ENCODE measurements at regions not wholly inside any gene's neighbourhood (a gene's known extent, or its start where the extent isn't known, plus 50 kb on each side); places are given as distances from the start of the nearest gene placed in this dataset.

DNA sequence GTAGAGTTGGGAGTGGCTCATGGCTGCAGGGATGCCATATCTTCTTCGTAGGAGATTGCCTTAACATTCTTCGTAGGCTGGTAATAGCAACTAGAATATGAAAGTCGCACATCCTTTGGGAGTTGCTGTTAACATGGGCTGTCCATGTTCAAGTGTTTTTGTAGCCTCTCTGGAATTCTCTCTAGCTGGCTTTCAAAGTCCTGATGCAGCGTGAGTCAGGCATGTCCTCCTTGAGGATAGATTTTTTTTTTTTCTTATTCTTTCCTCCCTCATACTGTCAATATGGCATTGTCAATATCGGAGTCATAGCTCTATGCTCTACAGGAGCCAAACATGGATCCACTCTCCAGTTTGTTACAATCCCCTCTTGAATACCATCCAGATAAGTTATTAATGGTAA is 494.8 kb upstream of the WWC1 start:
- Histone ChIP-seq H3K79me2 (replicated peaks; ENCODE audit: insufficient read depth, low read length) (no peaks in the 10 kb centered on the region), H3K9ac (ENCODE audit: low read length) (no peak overlapping the region)

GRCh38 chr5:167797933-167798332 is 493.5 kb upstream of the WWC1 start:
- Histone ChIP-seq H3K27ac (ENCODE audit: low read length) (no peak overlapping the region), H3K4me3 (ENCODE audit: low read length) (no peak overlapping the region), H3K27me3 (ENCODE audit: insufficient read depth, low read depth, low read length) (no peaks in the 10 kb centered on the region), H3K79me2 (replicated peaks; ENCODE audit: insufficient read depth, low read length) (no peaks in the 10 kb centered on the region), H3K4me2 (ENCODE audit: low read length) (no peak overlapping the region), H3K9ac (ENCODE audit: low read length) (no peak overlapping the region), H3F3A (ENCODE audit: insufficient read depth, low read length, poor library complexity, severe bottlenecking) (no peaks in the 10 kb centered on the region), H3K36me3 (ENCODE audit: insufficient read depth, low read length) (no peaks in the 10 kb centered on the region), H4K20me1 (ENCODE audit: insufficient read depth) (no peaks in the 10 kb centered on the region), H2AFZ (ENCODE audit: low read depth, low read length) (no peak overlapping the region), H3K9me2 (ENCODE audit: insufficient read depth, low read length) (no peaks in the 10 kb centered on the region), H3K9me3 (ENCODE audit: low read length) (no peaks in the 10 kb centered on the region)
- TF ChIP-seq EP300 (conservative IDR thresholded peaks at IDR 0.05; ENCODE audit: poor library complexity, severe bottlenecking) (no peak), EZH2 (IDR thresholded peaks at IDR 0.05; ENCODE audit: borderline replicate concordance, insufficient read depth, low read length, poor library complexity, severe bottlenecking) (no peak), SMC3 (conservative IDR thresholded peaks at IDR 0.05; ENCODE audit: poor library complexity) (no peak), RAD21 (conservative IDR thresholded peaks at IDR 0.05) (no peak), TAF1 (IDR thresholded peaks at IDR 0.05; ENCODE audit: low read depth) (no peak), CTCF (IDR thresholded peaks at IDR 0.05; ENCODE audit: poor library complexity, severe bottlenecking) (no peak), MXI1 (conservative IDR thresholded peaks at IDR 0.05; ENCODE audit: poor library complexity, severe bottlenecking) (no peak), POLR2AphosphoS5 (IDR thresholded peaks at IDR 0.05) (no peak)
- TF ChIP-seq, protein P1, sequence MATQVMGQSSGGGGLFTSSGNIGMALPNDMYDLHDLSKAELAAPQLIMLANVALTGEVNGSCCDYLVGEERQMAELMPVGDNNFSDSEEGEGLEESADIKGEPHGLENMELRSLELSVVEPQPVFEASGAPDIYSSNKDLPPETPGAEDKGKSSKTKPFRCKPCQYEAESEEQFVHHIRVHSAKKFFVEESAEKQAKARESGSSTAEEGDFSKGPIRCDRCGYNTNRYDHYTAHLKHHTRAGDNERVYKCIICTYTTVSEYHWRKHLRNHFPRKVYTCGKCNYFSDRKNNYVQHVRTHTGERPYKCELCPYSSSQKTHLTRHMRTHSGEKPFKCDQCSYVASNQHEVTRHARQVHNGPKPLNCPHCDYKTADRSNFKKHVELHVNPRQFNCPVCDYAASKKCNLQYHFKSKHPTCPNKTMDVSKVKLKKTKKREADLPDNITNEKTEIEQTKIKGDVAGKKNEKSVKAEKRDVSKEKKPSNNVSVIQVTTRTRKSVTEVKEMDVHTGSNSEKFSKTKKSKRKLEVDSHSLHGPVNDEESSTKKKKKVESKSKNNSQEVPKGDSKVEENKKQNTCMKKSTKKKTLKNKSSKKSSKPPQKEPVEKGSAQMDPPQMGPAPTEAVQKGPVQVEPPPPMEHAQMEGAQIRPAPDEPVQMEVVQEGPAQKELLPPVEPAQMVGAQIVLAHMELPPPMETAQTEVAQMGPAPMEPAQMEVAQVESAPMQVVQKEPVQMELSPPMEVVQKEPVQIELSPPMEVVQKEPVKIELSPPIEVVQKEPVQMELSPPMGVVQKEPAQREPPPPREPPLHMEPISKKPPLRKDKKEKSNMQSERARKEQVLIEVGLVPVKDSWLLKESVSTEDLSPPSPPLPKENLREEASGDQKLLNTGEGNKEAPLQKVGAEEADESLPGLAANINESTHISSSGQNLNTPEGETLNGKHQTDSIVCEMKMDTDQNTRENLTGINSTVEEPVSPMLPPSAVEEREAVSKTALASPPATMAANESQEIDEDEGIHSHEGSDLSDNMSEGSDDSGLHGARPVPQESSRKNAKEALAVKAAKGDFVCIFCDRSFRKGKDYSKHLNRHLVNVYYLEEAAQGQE (IDR thresholded peaks at IDR 0.05; ENCODE audit: borderline replicate concordance): no peak

More for the DNA sequence above, 494.8 kb upstream of the WWC1 start:
- Histone ChIP-seq H3K27ac (ENCODE audit: low read length) (no peak overlapping the region), H3K9me2 (ENCODE audit: insufficient read depth, low read length) (no peaks in the 10 kb centered on the region), H3K36me3 (ENCODE audit: insufficient read depth, low read length) (no peaks in the 10 kb centered on the region), H3K4me3 (ENCODE audit: low read length) (no peak overlapping the region), H3F3A (ENCODE audit: insufficient read depth, low read length, poor library complexity, severe bottlenecking) (no peaks in the 10 kb centered on the region), H2AFZ (ENCODE audit: low read depth, low read length) (no peak overlapping the region), H4K20me1 (ENCODE audit: insufficient read depth) (no peaks in the 10 kb centered on the region), H3K9me3 (ENCODE audit: low read length) (no peaks in the 10 kb centered on the region), H3K27me3 (ENCODE audit: insufficient read depth, low read depth, low read length) (no peaks in the 10 kb centered on the region), H3K4me2 (ENCODE audit: low read length) (no peak overlapping the region)
- TF ChIP-seq SMC3 (conservative IDR thresholded peaks at IDR 0.05; ENCODE audit: poor library complexity) (no peak), TAF1 (IDR thresholded peaks at IDR 0.05; ENCODE audit: low read depth) (no peak), MXI1 (conservative IDR thresholded peaks at IDR 0.05; ENCODE audit: poor library complexity, severe bottlenecking) (no peak), POLR2AphosphoS5 (IDR thresholded peaks at IDR 0.05) (no peak), CTCF (IDR thresholded peaks at IDR 0.05; ENCODE audit: poor library complexity, severe bottlenecking) (no peak), EZH2 (IDR thresholded peaks at IDR 0.05; ENCODE audit: borderline replicate concordance, insufficient read depth, low read length, poor library complexity, severe bottlenecking) (no peak), RAD21 (conservative IDR thresholded peaks at IDR 0.05) (no peak), EP300 (conservative IDR thresholded peaks at IDR 0.05; ENCODE audit: poor library complexity, severe bottlenecking) (no peak)
- TF ChIP-seq, protein P1 (IDR thresholded peaks at IDR 0.05; ENCODE audit: borderline replicate concordance): no peak
